PC-3 (cell line): ENCODE measurements at regions not wholly inside any gene's neighbourhood (a gene's known extent, or its start where the extent isn't known, plus 50 kb on each side); places are given as distances from the start of the nearest gene placed in this dataset.

ENCODE experiments used
- ATAC-seq: fragments of 200-7000 bp; cut with Tn5 transposase; 2 replicates; pipeline ENCODE4 v1.9.1; 2020; ENCODE audit warnings: mild to moderate bottlenecking, moderate library complexity
- BruUV-seq: library from RNA; stranded (reverse); fragments of 400-500 nt; replicated peaks from 2 replicates; lab custom pipeline; 2021; lab: Mats Ljungman, UMichigan
- CTCF ChIA-PET: fragments of 300-600 bp; sonication (Branson Sonifier 250); formaldehyde crosslinking; loops from one replicate; lab custom pipeline; 2022; ENCODE audit warnings: antibody characterized with exemption; lab: Charles Lee
- POLR2A ChIA-PET: fragments of 300-600 bp; sonication (Branson Sonifier 250); formaldehyde crosslinking; loops from one replicate; lab custom pipeline; 2022; ENCODE audit warnings: antibody characterized with exemption; ENCODE audit not compliant: unreplicated experiment; lab: Charles Lee
- DNase-seq: peaks from one replicate; pipeline ENCODE4 v3.0.0-alpha.2; 2015
- H2AFZ ChIP-seq: fragments of 300-600 bp; sonication (generic); 2 replicates; pipeline ENCODE4 v1.6.0; 2016; ENCODE audit warnings: antibody characterized with exemption, low read length
- H3F3A ChIP-seq: fragments of 300-600 bp; sonication (generic); one replicate; pipeline ENCODE4 v1.6.0; 2017; ENCODE audit warnings: antibody characterized with exemption, low read length, control low read depth, mild to moderate bottlenecking; ENCODE audit not compliant: unreplicated experiment
- H3K27ac ChIP-seq: fragments of 300-600 bp; sonication (generic); 2 replicates; pipeline ENCODE4 v1.5.1; 2016; ENCODE audit warnings: mild to moderate bottlenecking, low read length
- H3K27me3 ChIP-seq: fragments of 300-600 bp; sonication (generic); 2 replicates; pipeline ENCODE4 v1.6.1; 2016; ENCODE audit warnings: low read length, mixed read lengths
- H3K36me3 ChIP-seq: fragments of 300-600 bp; sonication (generic); 2 replicates; pipeline ENCODE4 v1.6.1; 2016; ENCODE audit warnings: low read depth, mixed run types, low read length, mixed read lengths
- H3K4me1 ChIP-seq: fragments of 300-600 bp; sonication (generic); 2 replicates; pipeline ENCODE4 v1.5.1; 2016; ENCODE audit warnings: low read length; ENCODE audit not compliant: insufficient read depth
- H3K4me2 ChIP-seq: fragments of 300-600 bp; sonication (generic); 2 replicates; pipeline ENCODE4 v1.6.0; 2016; ENCODE audit warnings: low read length
- H3K4me3 ChIP-seq: fragments of 300-600 bp; sonication (generic); 2 replicates; pipeline ENCODE4 v1.5.1; 2016; ENCODE audit warnings: mild to moderate bottlenecking, low read length, mixed read lengths
- H3K79me2 ChIP-seq: fragments of 300-600 bp; sonication (generic); 2 replicates; pipeline ENCODE4 v1.6.1; 2017; ENCODE audit warnings: low read length, mixed read lengths
- H3K9ac ChIP-seq: fragments of 300-600 bp; sonication (generic); 2 replicates; pipeline ENCODE4 v1.6.0; 2016; ENCODE audit warnings: mild to moderate bottlenecking, low read length
- H3K9me2 ChIP-seq: fragments of 300-600 bp; sonication (generic); replicated peaks from 2 replicates; pipeline ENCODE4 v1.6.1; 2016; ENCODE audit warnings: mixed run types, low read length, mixed read lengths
- H3K9me3 ChIP-seq: fragments of 300-600 bp; sonication (generic); 2 replicates; pipeline ENCODE4 v1.6.1; 2016; ENCODE audit warnings: low read length, mixed read lengths
- H4K20me1 ChIP-seq: fragments of 300-600 bp; sonication (generic); 2 replicates; pipeline ENCODE4 v1.6.1; 2016; ENCODE audit warnings: low read length, mixed read lengths
- CTCF ChIP-seq: fragments of 300-600 bp; sonication (generic); conservative IDR thresholded peaks from 2 replicates; pipeline ENCODE4 v1.5.1; 2017; ENCODE audit warnings: antibody characterized with exemption, low read depth, mild to moderate bottlenecking, low read length
- EZH2 ChIP-seq: fragments of 300-600 bp; sonication (generic); IDR thresholded peaks from one replicate; pipeline ENCODE4 v1.6.1; 2017; ENCODE audit warnings: antibody characterized with exemption, mild to moderate bottlenecking, low read length; ENCODE audit not compliant: unreplicated experiment
- EZH2phosphoT487 ChIP-seq: fragments of 300-600 bp; sonication (generic); IDR thresholded peaks from 2 replicates; pipeline ENCODE4 v1.6.1; 2018; ENCODE audit warnings: mild to moderate bottlenecking, antibody characterized with exemption, low read length, borderline replicate concordance
- intact Hi-C: fragments of 100-400 bp; cut with micrococcal nuclease; formaldehyde crosslinking; loops from 2 replicates; pipeline ENCODE4 v1.9.0; 2023

DNA sequence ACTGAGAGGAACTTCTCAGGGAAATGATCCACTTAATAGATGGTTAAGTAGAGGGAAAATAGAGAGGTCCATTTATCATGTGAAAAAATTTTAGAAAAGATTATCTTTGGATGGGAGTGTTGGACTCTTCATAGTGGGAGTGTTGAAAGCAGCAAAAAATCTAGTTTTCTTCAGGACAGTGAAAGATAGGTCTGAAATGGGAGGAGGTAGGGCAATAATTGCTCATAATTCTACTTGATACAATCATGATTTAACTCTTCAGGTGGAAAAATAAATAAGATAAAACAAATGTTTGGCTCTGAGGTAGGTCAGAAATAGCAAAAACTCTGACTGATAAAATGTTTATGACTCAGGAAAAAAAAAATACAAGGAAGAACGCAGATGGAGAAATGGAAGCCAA is 144.1 kb upstream of the DPH6 start:
- no TSS peak for BruUV-seq
- no peak for DNase-seq
- H3K36me3 ChIP-seq, result no peaks in the 10 kb centered on the region

DNA sequence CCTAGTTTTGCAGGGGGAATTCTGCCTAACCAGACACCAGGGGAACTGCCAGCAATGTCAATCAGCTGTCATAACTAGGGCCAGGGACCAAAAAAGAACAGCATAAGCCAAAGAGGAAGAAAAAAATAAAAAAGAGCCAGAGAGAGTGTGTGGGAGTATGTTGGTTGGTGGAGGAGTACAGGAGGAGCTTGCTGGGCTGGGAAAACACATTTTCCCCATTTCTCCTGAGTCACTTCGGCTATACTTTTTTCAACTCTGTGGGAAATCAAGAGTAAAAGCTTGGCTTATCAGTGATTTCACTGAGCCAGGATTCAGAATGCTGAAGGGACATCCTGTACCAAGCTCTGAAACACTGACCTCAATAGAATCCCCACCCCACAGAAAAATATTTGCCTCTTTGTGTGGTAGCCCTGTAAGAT is 144.7 kb upstream of the DPH6 start:
- intact Hi-C loops, result no loop called here
- CTCF ChIA-PET, result no interaction called here
- Histone ChIP-seq H3K9me3 (no peaks in the 10 kb centered on the region), H2AFZ (no peak overlapping the region), H3K27me3 (no peaks in the 10 kb centered on the region), H3K9me2 (no peaks in the 10 kb centered on the region), H3K36me3 (no peaks in the 10 kb centered on the region), H3K79me2 (no peaks in the 10 kb centered on the region), H3K27ac (no peak overlapping the region), H3K9ac (no peak overlapping the region), H3K4me1 (0 out of 2 replicates have a peak, but pooled peaks cover 6% of the 10 kb centered on the region), H4K20me1 (no peaks in the 10 kb centered on the region), H3F3A (no peaks in the 10 kb centered on the region), H3K4me2 (no peak overlapping the region), H3K4me3 (no peak overlapping the region)
- ATAC-seq, result no peak
- no peak for TF ChIP-seq EZH2
- TF ChIP-seq CTCF, result no peak
- TF ChIP-seq EZH2phosphoT487, result no peak
- BruUV-seq, result no TSS peak
- POLR2A ChIA-PET, result no interaction called here
- DNase-seq, result no peak

More for the DNA sequence above, 144.1 kb upstream of the DPH6 start:
- Histone ChIP-seq H3K4me3 (no peak overlapping the region), H4K20me1 (no peaks in the 10 kb centered on the region), H3K27ac (no peak overlapping the region), H2AFZ (no peak overlapping the region), H3K4me2 (no peak overlapping the region), H3F3A (no peaks in the 10 kb centered on the region), H3K9me2 (no peaks in the 10 kb centered on the region), H3K79me2 (no peaks in the 10 kb centered on the region), H3K9ac (no peak overlapping the region), H3K4me1 (0 out of 2 replicates have a peak, but pooled peaks cover 6% of the 10 kb centered on the region), H3K27me3 (no peaks in the 10 kb centered on the region), H3K9me3 (no peaks in the 10 kb centered on the region)
- ChIA-PET CTCF (no interaction called here), POLR2A (no interaction called here)
- intact Hi-C loops, result no loop called here
- ATAC-seq, result no peak
- no peak for TF ChIP-seq EZH2phosphoT487
- no peak for TF ChIP-seq EZH2
- TF ChIP-seq CTCF, result no peak

- Histone ChIP-seq H3K4me1 (0 out of 2 replicates have a peak, but pooled peaks cover 6% of the 10 kb centered on the region), H3K4me2 (no peak overlapping the region), H3K9me2 (no peaks in the 10 kb centered on the region), H3K27ac (no peak overlapping the region), H3K9ac (no peak overlapping the region), H3K4me3 (no peak overlapping the region), H2AFZ (no peak overlapping the region), H3K27me3 (no peaks in the 10 kb centered on the region), H3F3A (no peaks in the 10 kb centered on the region), H3K79me2 (no peaks in the 10 kb centered on the region), H3K9me3 (no peaks in the 10 kb centered on the region), H3K36me3 (no peaks in the 10 kb centered on the region), H4K20me1 (no peaks in the 10 kb centered on the region)
- ATAC-seq (no peak), DNase-seq (no peak)
- BruUV-seq, result no TSS peak
- TF ChIP-seq EZH2 (no peak), EZH2phosphoT487 (no peak), CTCF (no peak)
- POLR2A ChIA-PET, result no interaction called here
- CTCF ChIA-PET, result no interaction called here
- intact Hi-C loops, result no loop called here
Measured at GRCh38 chr15:35691173-35691761, 145.3 kb upstream of the DPH6 start.
